ENCODE measurements at regions not wholly inside any gene's neighbourhood (a gene's known extent, or its start where the extent isn't known, plus 50 kb on each side); places are given as distances from the start of the nearest gene placed in this dataset.

GRCh38 chr1:93022580-93022979 is 56.5 kb upstream of the MTF2 start:
- no peak overlapping the region for H3K4me3 ChIP-seq
- DNase-seq, result no peak
- H3K9me3 ChIP-seq, result no peaks in the 10 kb centered on the region
- H3K27me3 ChIP-seq, result no peaks in the 10 kb centered on the region
- TF ChIP-seq POLR2A (IDR thresholded peaks at IDR 0.05) (no peak), CTCF (IDR thresholded peaks at IDR 0.05) (no peak)
- no peaks in the 10 kb centered on the region for H3K4me1 ChIP-seq
- H3K27ac ChIP-seq, result no peak overlapping the region
- no peaks in the 10 kb centered on the region for H3K36me3 ChIP-seq

DNA sequence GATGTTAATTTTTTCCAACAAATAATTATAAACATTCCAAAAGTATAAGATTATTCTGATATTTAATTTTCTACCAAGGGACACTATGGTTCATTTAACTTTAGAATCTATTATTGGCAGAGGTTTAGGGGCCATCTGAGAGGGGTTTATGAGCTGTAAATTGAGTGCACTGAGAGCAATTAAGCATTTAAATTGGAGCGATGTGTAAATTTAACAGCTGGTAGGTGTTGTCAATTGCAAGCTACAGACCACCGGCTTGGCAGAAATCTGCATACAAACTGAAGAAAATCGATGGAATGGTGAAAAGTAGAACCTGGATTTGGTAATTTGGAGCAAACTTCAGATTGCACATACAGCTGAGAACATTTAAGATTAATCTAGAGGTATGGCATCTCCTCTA is 55.8 kb upstream of the MTF2 start:
- Histone ChIP-seq H3K4me1 (no peaks in the 10 kb centered on the region), H3K36me3 (no peaks in the 10 kb centered on the region), H3K27me3 (no peaks in the 10 kb centered on the region), H3K27ac (no peak overlapping the region), H3K9me3 (no peaks in the 10 kb centered on the region), H3K4me3 (no peak overlapping the region)
- DNase-seq, result no peak
- TF ChIP-seq POLR2A (IDR thresholded peaks at IDR 0.05) (no peak), CTCF (IDR thresholded peaks at IDR 0.05) (no peak)

- DNase-seq, result no peak
- Histone ChIP-seq H3K4me1 (no peaks in the 10 kb centered on the region), H3K27ac (no peak overlapping the region)
Measured at GRCh38 chr1:93025572-93025971, 53.5 kb upstream of the MTF2 start.

DNA sequence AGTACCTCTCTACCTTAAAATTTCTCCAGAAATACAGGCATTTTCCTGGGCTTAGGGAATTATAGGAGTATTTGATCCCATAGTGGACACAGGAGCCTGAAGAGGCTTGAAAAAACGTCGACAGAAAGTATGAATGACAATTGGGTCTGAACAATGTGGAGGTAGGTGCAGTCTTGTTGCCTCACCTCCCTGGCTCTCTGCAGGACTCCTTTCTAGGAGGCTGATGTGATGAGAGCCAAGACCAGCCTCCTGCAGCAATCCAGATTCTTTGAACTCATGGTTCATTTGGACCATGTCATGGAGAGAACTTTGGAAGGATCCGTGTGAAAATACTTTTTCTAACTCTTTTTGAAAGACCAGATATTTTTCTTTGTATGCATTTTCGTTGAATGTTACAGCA is 50.5 kb upstream of the MTF2 start:
- no peaks in the 10 kb centered on the region for H3K36me3 ChIP-seq

More at GRCh38 chr1:93025572-93025971, 53.5 kb upstream of the MTF2 start:
- Histone ChIP-seq H3K9me3 (no peaks in the 10 kb centered on the region), H3K4me3 (no peak overlapping the region), H3K27me3 (no peaks in the 10 kb centered on the region), H3K36me3 (no peaks in the 10 kb centered on the region)
- TF ChIP-seq POLR2A (IDR thresholded peaks at IDR 0.05) (no peak), CTCF (IDR thresholded peaks at IDR 0.05) (no peak)

More for the DNA sequence above, 50.5 kb upstream of the MTF2 start:
- no peak overlapping the region for H3K27ac ChIP-seq
- TF ChIP-seq POLR2A (IDR thresholded peaks at IDR 0.05) (no peak), CTCF (IDR thresholded peaks at IDR 0.05) (no peak)
- no peaks in the 10 kb centered on the region for H3K9me3 ChIP-seq
- peaks cover 0 to 1% (median 0%) of the 10 kb centered on the region in 4 donors for H3K4me1 ChIP-seq
- no peak overlapping the region for H3K4me3 ChIP-seq
- DNase-seq, result no peak
- H3K27me3 ChIP-seq, result no peaks in the 10 kb centered on the region

Small RNAs in the stretch of these regions (small RNA-seq; reads per million reads assigned to genes)
- gene RF00019 (0 reads per million in 2 donors), gene RN7SKP123 (0 reads per million in 2 donors)

Measured in Peyer's patch (tissue), 4 donors.